GM20431 (cell line): ENCODE measurements at regions not wholly inside any gene's neighbourhood (a gene's known extent, or its start where the extent isn't known, plus 50 kb on each side); places are given as distances from the start of the nearest gene placed in this dataset.
"Not testable (repeated sequence)": the region's sequence is repeated elsewhere in the genome, so short reads cannot be mapped to it uniquely, and the experiment has no call there.

Experiments
- in situ Hi-C: fragments of 300-500 bp; cut with MseI, MboI; formaldehyde crosslinking; loops from one replicate; pipeline ENCODE4 v1.15.0; 2020; ENCODE audit warnings: low sequenced_read_pairs; ENCODE audit not compliant: unreplicated experiment

GRCh38 chrX:35562395-35562794, 235.7 kb upstream of the MAGEB16 start:
- in situ Hi-C loops, result no loop called here

GRCh38 chrX:35590210-35590609, 207.9 kb upstream of the MAGEB16 start:
- in situ Hi-C loops, result no loop called here

- in situ Hi-C loops, result not testable (repeated sequence)
These were observed 186.6 kb upstream of the MAGEB16 start for GRCh38 chrX:35611562-35611961.

- in situ Hi-C loops, result no loop called here
These were observed 180.3 kb upstream of the MAGEB16 start for GRCh38 chrX:35617836-35618235.

GRCh38 chrX:35622040-35622439, 176.1 kb upstream of the MAGEB16 start:
- in situ Hi-C loops, result no loop called here

- in situ Hi-C loops, result no loop called here
These were observed 175.5 kb upstream of the MAGEB16 start for GRCh38 chrX:35622601-35623000.

- in situ Hi-C loops, result no loop called here
These were observed 172.4 kb upstream of the MAGEB16 start for GRCh38 chrX:35625714-35626113.

- in situ Hi-C loops, result no loop called here
These were observed 172.0 kb upstream of the MAGEB16 start for GRCh38 chrX:35626124-35626523.

GRCh38 chrX:35635971-35636370, 162.2 kb upstream of the MAGEB16 start:
- in situ Hi-C loops, result not testable (repeated sequence)

GRCh38 chrX:35664833-35665232, 133.3 kb upstream of the MAGEB16 start:
- in situ Hi-C loops, result loop anchor here (25.0 kb wide), 1 partner anchor 97 kb away; no protein-coding TSS in a partner anchor

GRCh38 chrX:35665311-35665710, 132.8 kb upstream of the MAGEB16 start:
- in situ Hi-C loops, result loop anchor here (25.0 kb wide), 1 partner anchor 97 kb away; no protein-coding TSS in a partner anchor

- in situ Hi-C loops, result loop anchor here (25.0 kb wide), 1 partner anchor 91 kb away; no protein-coding TSS in a partner anchor
These were observed 127.3 kb upstream of the MAGEB16 start for GRCh38 chrX:35670889-35671288.

- in situ Hi-C loops, result no loop called here
These were observed 123.0 kb upstream of the MAGEB16 start for GRCh38 chrX:35675151-35675550.

GRCh38 chrX:35680940-35681346, 117.2 kb upstream of the MAGEB16 start:
- in situ Hi-C loops, result no loop called here

GRCh38 chrX:35682476-35682875, 115.7 kb upstream of the MAGEB16 start:
- in situ Hi-C loops, result no loop called here

- in situ Hi-C loops, result no loop called here
These were observed 101.3 kb upstream of the MAGEB16 start for GRCh38 chrX:35696760-35697234.

GRCh38 chrX:35699642-35700041, 98.5 kb upstream of the MAGEB16 start:
- in situ Hi-C loops, result no loop called here

GRCh38 chrX:35700121-35700520, 98.0 kb upstream of the MAGEB16 start:
- in situ Hi-C loops, result no loop called here

- in situ Hi-C loops, result no loop called here
These were observed 86.9 kb upstream of the MAGEB16 start for GRCh38 chrX:35711281-35711680.

GRCh38 chrX:35722128-35722527, 76.0 kb upstream of the MAGEB16 start:
- in situ Hi-C loops, result no loop called here

- in situ Hi-C loops, result no loop called here
These were observed 72.0 kb upstream of the MAGEB16 start for GRCh38 chrX:35726176-35726575.

- in situ Hi-C loops, result no loop called here
These were observed 69.7 kb upstream of the MAGEB16 start for GRCh38 chrX:35728481-35728880.

GRCh38 chrX:35733879-35734278, 64.3 kb upstream of the MAGEB16 start:
- in situ Hi-C loops, result no loop called here
